Right lobe of liver (tissue), 4 donors: ENCODE measurements at regions not wholly inside any gene's neighbourhood (a gene's known extent, or its start where the extent isn't known, plus 50 kb on each side); places are given as distances from the start of the nearest gene placed in this dataset.

ENCODE experiments used
- POLR2A ChIP-seq: fragments of 450-650 bp; IDR thresholded peaks from one replicate; pipeline ENCODE4 v1.6.1; 2017; ENCODE audit warnings: antibody characterized with exemption, mild to moderate bottlenecking
- TF ChIP-seq, protein P1 (sequence below), 4 donors: fragments of 200-600 bp in 3 of 4; fragments of 450-650 bp in 1 of 4; IDR thresholded peaks; one replicate each; pipeline versions ENCODE4 v1.5.1 to v1.8.0; 2016 to 2022; ENCODE audit warnings: antibody characterized with exemption in 4 of 4, mild to moderate bottlenecking in 2 of 4
- donor health status: DM: no; HTN: no; CAD: no.
- donor health status: DM: no; HTN: no; CAD: no.
- donor health status: DM: no; HTN: yes; CAD: no.

DNA sequence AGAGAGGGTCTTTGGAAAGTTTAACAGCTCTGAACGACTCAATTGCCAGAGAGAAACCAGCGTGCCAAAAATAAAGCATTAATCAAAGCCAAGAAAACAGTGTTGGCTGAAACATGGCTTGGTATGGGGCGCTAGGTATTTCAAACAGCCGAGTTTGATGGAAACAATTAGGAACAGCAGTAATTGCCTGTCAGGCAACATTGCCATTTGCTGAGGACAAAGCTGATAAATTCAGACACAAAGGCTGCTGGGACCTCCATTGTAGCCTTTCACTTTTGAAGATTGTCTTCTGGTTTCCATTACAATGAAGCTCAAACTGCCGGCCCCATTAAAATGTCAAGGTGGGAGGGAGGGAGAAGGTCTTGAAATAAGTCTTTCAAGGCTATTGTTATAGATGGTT, 125.4 kb upstream of the SPDL1 start:
- TF ChIP-seq, protein P1, sequence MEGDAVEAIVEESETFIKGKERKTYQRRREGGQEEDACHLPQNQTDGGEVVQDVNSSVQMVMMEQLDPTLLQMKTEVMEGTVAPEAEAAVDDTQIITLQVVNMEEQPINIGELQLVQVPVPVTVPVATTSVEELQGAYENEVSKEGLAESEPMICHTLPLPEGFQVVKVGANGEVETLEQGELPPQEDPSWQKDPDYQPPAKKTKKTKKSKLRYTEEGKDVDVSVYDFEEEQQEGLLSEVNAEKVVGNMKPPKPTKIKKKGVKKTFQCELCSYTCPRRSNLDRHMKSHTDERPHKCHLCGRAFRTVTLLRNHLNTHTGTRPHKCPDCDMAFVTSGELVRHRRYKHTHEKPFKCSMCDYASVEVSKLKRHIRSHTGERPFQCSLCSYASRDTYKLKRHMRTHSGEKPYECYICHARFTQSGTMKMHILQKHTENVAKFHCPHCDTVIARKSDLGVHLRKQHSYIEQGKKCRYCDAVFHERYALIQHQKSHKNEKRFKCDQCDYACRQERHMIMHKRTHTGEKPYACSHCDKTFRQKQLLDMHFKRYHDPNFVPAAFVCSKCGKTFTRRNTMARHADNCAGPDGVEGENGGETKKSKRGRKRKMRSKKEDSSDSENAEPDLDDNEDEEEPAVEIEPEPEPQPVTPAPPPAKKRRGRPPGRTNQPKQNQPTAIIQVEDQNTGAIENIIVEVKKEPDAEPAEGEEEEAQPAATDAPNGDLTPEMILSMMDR (IDR thresholded peaks at IDR 0.05), result no peak
- TF ChIP-seq POLR2A, result no peak
